HepG2 (cell line): ENCODE measurements at regions not wholly inside any gene's neighbourhood (a gene's known extent, or its start where the extent isn't known, plus 50 kb on each side); places are given as distances from the start of the nearest gene placed in this dataset.

ENCODE experiments used
- BCL6 ChIP-seq: IDR thresholded peaks from 2 replicates; pipeline ENCODE4 v1.6.1; 2016; ENCODE audit warnings: missing genetic modification reagents, missing compliant biosample characterization
- FOXA3 ChIP-seq: IDR thresholded peaks from 2 replicates; pipeline ENCODE4 v1.6.1; 2016; ENCODE audit warnings: missing genetic modification reagents, missing compliant biosample characterization
- MTA1 ChIP-seq: sonication (generic); formaldehyde crosslinking; IDR thresholded peaks from 2 replicates; pipeline ENCODE4 v1.4.0; 2020; ENCODE audit warnings: missing genetic modification reagents, mild to moderate bottlenecking, borderline replicate concordance
- SOX5 ChIP-seq: IDR thresholded peaks from 2 replicates; pipeline ENCODE4 v1.6.1; 2016; ENCODE audit warnings: borderline replicate concordance
- ZMYM2 ChIP-seq: sonication (generic); formaldehyde crosslinking; IDR thresholded peaks from 2 replicates; pipeline ENCODE4 v1.8.0; 2022; ENCODE audit warnings: mild to moderate bottlenecking, missing genetic modification reagents
- TF ChIP-seq, protein P1 (sequence below): sonication (generic); formaldehyde crosslinking; IDR thresholded peaks from 2 replicates; pipeline ENCODE4 v1.5.1; 2020; ENCODE audit warnings: missing genetic modification reagents, mild to moderate bottlenecking, borderline replicate concordance
- TF ChIP-seq, protein P2 (sequence below): sonication (generic); formaldehyde crosslinking; IDR thresholded peaks from 2 replicates; pipeline ENCODE4 v1.4.0; 2020; ENCODE audit warnings: missing genetic modification reagents
- TF ChIP-seq, protein P3 (sequence below): sonication (generic); formaldehyde crosslinking; IDR thresholded peaks from 2 replicates; pipeline ENCODE4 v1.8.1; 2022; ENCODE audit warnings: mild to moderate bottlenecking, missing genetic modification reagents

DNA sequence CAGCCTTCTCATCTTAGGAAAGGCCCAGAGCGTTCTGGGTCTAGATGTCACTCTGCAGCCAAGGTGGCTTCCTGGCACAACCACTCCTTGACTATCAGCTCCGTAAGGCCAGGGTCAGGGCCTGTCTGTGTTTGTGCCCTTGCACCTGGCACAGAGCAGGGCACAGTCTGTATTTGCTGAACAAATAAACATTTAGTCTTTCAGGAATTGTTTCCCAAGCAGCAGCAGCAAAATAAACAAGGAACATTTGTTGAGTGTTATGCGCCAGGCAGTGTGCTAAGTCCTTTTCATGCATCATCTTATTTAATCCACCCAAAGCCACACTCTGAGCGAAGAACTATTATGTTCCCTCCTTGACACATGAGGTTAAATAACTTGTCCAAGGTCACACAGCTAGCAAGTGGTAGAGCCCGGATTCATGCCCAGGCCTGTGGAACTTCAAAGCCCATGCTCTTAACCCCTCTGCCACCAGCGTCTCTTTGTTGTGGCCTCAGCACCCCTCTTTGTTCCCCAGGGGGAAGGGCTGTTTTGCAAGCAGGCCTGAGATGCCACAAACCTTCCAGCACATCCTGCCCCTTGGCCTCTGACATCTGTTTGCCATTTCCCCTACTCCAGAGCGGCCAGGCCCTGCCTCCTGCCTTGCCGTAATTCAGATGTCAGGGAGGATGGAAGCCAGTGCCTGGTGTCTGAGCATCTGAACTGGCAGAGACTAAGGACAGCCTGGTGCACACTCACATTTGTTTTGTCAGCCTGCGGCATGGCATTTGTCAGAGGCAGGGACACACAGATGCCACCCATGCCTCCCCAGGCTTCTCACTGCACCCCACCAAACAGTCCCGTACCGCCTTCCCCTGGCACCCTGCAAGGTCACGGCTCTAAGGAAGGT is 325.8 kb upstream of the ZMIZ1 start (continued):
- TF ChIP-seq SOX5 (peak; percentile 46; the same call in 1 of the 2 replicates), BCL6 (CRISPR knock-in tag) (peak; percentile 98), ZMYM2 (CRISPR knock-in tag) (no peak), MTA1 (CRISPR knock-in tag) (peak; percentile 41; the same call in 1 of the 2 replicates), FOXA3 (CRISPR knock-in tag) (peak; percentile 33; the same call in 1 of the 2 replicates)
- TF ChIP-seq, protein P1, sequence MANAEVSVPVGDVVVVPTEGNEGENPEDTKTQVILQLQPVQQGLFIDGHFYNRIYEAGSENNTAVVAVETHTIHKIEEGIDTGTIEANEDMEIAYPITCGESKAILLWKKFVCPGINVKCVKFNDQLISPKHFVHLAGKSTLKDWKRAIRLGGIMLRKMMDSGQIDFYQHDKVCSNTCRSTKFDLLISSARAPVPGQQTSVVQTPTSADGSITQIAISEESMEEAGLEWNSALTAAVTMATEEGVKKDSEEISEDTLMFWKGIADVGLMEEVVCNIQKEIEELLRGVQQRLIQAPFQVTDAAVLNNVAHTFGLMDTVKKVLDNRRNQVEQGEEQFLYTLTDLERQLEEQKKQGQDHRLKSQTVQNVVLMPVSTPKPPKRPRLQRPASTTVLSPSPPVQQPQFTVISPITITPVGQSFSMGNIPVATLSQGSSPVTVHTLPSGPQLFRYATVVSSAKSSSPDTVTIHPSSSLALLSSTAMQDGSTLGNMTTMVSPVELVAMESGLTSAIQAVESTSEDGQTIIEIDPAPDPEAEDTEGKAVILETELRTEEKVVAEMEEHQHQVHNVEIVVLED (CRISPR knock-in tag), result no peak
- TF ChIP-seq, protein P2, sequence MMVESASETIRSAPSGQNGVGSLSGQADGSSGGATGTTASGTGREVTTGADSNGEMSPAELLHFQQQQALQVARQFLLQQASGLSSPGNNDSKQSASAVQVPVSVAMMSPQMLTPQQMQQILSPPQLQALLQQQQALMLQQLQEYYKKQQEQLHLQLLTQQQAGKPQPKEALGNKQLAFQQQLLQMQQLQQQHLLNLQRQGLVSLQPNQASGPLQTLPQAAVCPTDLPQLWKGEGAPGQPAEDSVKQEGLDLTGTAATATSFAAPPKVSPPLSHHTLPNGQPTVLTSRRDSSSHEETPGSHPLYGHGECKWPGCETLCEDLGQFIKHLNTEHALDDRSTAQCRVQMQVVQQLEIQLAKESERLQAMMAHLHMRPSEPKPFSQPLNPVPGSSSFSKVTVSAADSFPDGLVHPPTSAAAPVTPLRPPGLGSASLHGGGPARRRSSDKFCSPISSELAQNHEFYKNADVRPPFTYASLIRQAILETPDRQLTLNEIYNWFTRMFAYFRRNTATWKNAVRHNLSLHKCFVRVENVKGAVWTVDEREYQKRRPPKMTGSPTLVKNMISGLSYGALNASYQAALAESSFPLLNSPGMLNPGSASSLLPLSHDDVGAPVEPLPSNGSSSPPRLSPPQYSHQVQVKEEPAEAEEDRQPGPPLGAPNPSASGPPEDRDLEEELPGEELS (CRISPR knock-in tag), result peak; percentile 48
- TF ChIP-seq, protein P3, sequence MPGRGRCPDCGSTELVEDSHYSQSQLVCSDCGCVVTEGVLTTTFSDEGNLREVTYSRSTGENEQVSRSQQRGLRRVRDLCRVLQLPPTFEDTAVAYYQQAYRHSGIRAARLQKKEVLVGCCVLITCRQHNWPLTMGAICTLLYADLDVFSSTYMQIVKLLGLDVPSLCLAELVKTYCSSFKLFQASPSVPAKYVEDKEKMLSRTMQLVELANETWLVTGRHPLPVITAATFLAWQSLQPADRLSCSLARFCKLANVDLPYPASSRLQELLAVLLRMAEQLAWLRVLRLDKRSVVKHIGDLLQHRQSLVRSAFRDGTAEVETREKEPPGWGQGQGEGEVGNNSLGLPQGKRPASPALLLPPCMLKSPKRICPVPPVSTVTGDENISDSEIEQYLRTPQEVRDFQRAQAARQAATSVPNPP, result no peak
- TF ChIP-seq, all 625 proteins: peak for 25
